Loucy (cell line): ENCODE measurements at regions not wholly inside any gene's neighbourhood (a gene's known extent, or its start where the extent isn't known, plus 50 kb on each side); places are given as distances from the start of the nearest gene placed in this dataset.

Experiments used
- H2AFZ ChIP-seq: fragments of 200-600 bp; sonication (generic); 2 replicates; pipeline ENCODE4 v1.6.0; 2016; ENCODE audit warnings: antibody characterized with exemption, mild to moderate bottlenecking, low read length, moderate library complexity
- H3F3A ChIP-seq: fragments of 200-600 bp; 2 replicates; pipeline ENCODE4 v1.6.0; 2016; ENCODE audit warnings: antibody characterized with exemption, low read depth, mild to moderate bottlenecking
- H3K27me3 ChIP-seq: fragments of 200-600 bp; sonication (generic); 2 replicates; pipeline ENCODE4 v1.6.1; 2014; ENCODE audit warnings: low read length, mild to moderate bottlenecking; ENCODE audit not compliant: insufficient read depth, poor library complexity, severe bottlenecking
- H3K36me3 ChIP-seq: fragments of 200-600 bp; sonication (generic); 2 replicates; pipeline ENCODE4 v1.6.1; 2016; ENCODE audit warnings: low read length; ENCODE audit not compliant: insufficient read depth
- H3K4me1 ChIP-seq: fragments of 200-600 bp; sonication (generic); 2 replicates; pipeline ENCODE4 v1.5.1; 2014; ENCODE audit warnings: low read length, mild to moderate bottlenecking; ENCODE audit not compliant: insufficient read depth, poor library complexity, severe bottlenecking
- H3K4me2 ChIP-seq: fragments of 200-600 bp; sonication (generic); 2 replicates; pipeline ENCODE4 v1.6.0; 2014; ENCODE audit warnings: antibody characterized with exemption, low read length, low read depth, mild to moderate bottlenecking; ENCODE audit not compliant: poor library complexity, severe bottlenecking
- H3K4me3 ChIP-seq: fragments of 200-600 bp; sonication (generic); 2 replicates; pipeline ENCODE4 v1.5.1; 2014; ENCODE audit warnings: low read length, mild to moderate bottlenecking, mixed read lengths; ENCODE audit not compliant: poor library complexity, severe bottlenecking
- H3K79me2 ChIP-seq: fragments of 200-600 bp; sonication (generic); 2 replicates; pipeline ENCODE4 v1.6.1; 2014; ENCODE audit warnings: low read length; ENCODE audit not compliant: insufficient read depth
- H3K9ac ChIP-seq: fragments of 200-600 bp; sonication (generic); 2 replicates; pipeline ENCODE4 v1.6.0; 2014; ENCODE audit warnings: mild to moderate bottlenecking, low read depth, low read length, moderate library complexity; ENCODE audit not compliant: poor library complexity, severe bottlenecking
- H3K9me2 ChIP-seq: fragments of 200-600 bp; sonication (generic); replicated peaks from 2 replicates; pipeline ENCODE4 v1.6.1; 2016; ENCODE audit warnings: low read depth, low read length, mixed read lengths
- H3K9me3 ChIP-seq: fragments of 200-600 bp; sonication (generic); 2 replicates; pipeline ENCODE4 v1.6.1; 2014; ENCODE audit warnings: mild to moderate bottlenecking, antibody characterized with exemption, low read length, low read depth; ENCODE audit not compliant: insufficient read depth
- H4K20me1 ChIP-seq: fragments of 200-600 bp; sonication (generic); 2 replicates; pipeline ENCODE4 v1.6.0; 2014; ENCODE audit warnings: antibody characterized with exemption, low read length, mild to moderate bottlenecking; ENCODE audit not compliant: insufficient read depth, poor library complexity, severe bottlenecking
- EZH2phosphoT487 ChIP-seq: fragments of 200-600 bp; IDR thresholded peaks from 2 replicates; pipeline ENCODE4 v1.6.1; 2018; ENCODE audit warnings: antibody characterized with exemption, mild to moderate bottlenecking, moderate library complexity, borderline replicate concordance
- TF ChIP-seq, protein P1 (sequence below): fragments of 200-600 bp; sonication (generic); conservative IDR thresholded peaks from 2 replicates; pipeline ENCODE4 v1.5.1; 2014; ENCODE audit warnings: mild to moderate bottlenecking, antibody characterized with exemption, low read length

DNA sequence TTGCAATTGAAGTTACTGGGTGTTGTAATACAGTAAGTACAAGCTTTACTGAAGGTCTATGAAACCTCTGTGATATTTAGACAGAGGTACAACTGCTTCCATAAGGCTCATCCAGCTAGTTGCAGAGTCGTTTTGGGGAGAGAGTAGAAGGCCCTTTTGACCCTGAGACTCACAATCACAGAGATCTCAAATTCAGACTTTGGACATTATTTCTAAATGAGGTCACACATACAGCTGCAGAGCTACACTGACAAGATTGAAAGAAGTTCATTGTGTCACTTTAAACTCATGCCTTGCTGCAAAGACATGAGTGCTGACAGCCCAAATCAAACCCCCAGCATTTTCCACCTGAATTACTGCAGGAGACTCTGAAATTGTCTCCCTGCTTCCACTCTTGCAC lies 205.9 kb upstream of the TMEM161B start:
- peak overlapping the region; percentile 19; the same call in 1 of the 2 replicates for H2AFZ ChIP-seq
- no peaks in the 10 kb centered on the region for H4K20me1 ChIP-seq
- TF ChIP-seq EZH2phosphoT487, result no peak
- TF ChIP-seq, protein P1, sequence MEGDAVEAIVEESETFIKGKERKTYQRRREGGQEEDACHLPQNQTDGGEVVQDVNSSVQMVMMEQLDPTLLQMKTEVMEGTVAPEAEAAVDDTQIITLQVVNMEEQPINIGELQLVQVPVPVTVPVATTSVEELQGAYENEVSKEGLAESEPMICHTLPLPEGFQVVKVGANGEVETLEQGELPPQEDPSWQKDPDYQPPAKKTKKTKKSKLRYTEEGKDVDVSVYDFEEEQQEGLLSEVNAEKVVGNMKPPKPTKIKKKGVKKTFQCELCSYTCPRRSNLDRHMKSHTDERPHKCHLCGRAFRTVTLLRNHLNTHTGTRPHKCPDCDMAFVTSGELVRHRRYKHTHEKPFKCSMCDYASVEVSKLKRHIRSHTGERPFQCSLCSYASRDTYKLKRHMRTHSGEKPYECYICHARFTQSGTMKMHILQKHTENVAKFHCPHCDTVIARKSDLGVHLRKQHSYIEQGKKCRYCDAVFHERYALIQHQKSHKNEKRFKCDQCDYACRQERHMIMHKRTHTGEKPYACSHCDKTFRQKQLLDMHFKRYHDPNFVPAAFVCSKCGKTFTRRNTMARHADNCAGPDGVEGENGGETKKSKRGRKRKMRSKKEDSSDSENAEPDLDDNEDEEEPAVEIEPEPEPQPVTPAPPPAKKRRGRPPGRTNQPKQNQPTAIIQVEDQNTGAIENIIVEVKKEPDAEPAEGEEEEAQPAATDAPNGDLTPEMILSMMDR, result no peak
- 0 out of 2 replicates have a peak, but pooled peaks cover 4% of the 10 kb centered on the region for H3K9me3 ChIP-seq
- no peak overlapping the region for H3K4me2 ChIP-seq
- no peak overlapping the region for H3K9ac ChIP-seq
- H3K79me2 ChIP-seq, result no peaks in the 10 kb centered on the region
- H3K27me3 ChIP-seq, result no peaks in the 10 kb centered on the region
- H3K9me2 ChIP-seq, result no peaks in the 10 kb centered on the region
- no peaks in the 10 kb centered on the region for H3K36me3 ChIP-seq
- no peaks in the 10 kb centered on the region for H3F3A ChIP-seq
- no peak overlapping the region for H3K4me3 ChIP-seq
- H3K4me1 ChIP-seq, result no peaks in the 10 kb centered on the region

DNA sequence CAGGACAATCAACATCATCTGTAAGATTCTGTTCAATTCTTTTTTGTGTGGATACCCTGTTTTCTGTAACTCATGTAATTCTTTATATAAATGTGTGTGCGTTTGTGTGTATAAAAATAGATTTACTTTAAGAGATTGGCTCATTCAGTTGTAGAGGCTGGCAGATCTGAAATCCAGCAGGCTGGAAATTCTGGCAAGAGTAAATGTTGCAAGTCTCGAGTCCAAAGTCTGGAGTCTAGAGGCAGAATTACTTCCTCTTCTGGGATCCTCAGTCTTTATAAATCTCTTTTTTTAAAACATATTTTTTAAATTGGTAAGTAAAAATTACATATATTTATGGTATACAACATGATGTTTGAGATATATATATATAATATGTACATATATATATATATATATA lies 202.1 kb upstream of the TMEM161B start:
- no peaks in the 10 kb centered on the region for H3K79me2 ChIP-seq
- H3K9me3 ChIP-seq, result 0 out of 2 replicates have a peak, but pooled peaks cover 4% of the 10 kb centered on the region
- H3K36me3 ChIP-seq, result no peaks in the 10 kb centered on the region
- no peak for TF ChIP-seq EZH2phosphoT487
- TF ChIP-seq, protein P1, result no peak
- no peak overlapping the region for H3K4me2 ChIP-seq
- no peak overlapping the region for H3K9ac ChIP-seq
- no peaks in the 10 kb centered on the region for H3K9me2 ChIP-seq
- no peaks in the 10 kb centered on the region for H3K4me1 ChIP-seq
- H2AFZ ChIP-seq, result no peak overlapping the region
- no peaks in the 10 kb centered on the region for H3K27me3 ChIP-seq
- H4K20me1 ChIP-seq, result no peaks in the 10 kb centered on the region
- no peak overlapping the region for H3K4me3 ChIP-seq
- H3F3A ChIP-seq, result no peaks in the 10 kb centered on the region

DNA sequence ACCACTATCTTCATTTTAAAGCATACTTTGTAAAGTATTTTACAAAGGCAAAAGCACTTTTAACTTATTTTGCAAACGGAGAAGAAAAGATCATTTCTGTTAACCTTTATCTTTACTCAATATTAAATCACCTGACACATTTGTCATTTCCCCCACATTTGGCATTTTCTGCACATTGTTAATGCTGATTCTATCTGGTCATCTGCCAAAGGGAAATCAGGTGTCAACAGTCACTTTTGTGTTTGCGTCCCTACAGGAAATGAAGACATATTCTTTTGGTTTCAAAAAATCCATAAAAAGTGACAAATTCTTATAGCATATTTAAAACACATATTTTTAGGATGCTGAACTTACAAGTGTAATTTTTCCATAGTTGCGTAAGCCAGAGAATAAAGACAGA lies 191.3 kb upstream of the TMEM161B start:
- H3K4me1 ChIP-seq, result peaks cover 14% of the 10 kb centered on the region
- H3K4me2 ChIP-seq, result peak overlapping the region; percentile 26

More for the DNA sequence above, 191.3 kb upstream of the TMEM161B start:
- no peaks in the 10 kb centered on the region for H3K79me2 ChIP-seq
- no peak overlapping the region; the same call in 1 of the 2 replicates for H2AFZ ChIP-seq
- no peaks in the 10 kb centered on the region for H3K27me3 ChIP-seq
- TF ChIP-seq EZH2phosphoT487, result no peak
- TF ChIP-seq, protein P1, result no peak
- no peak overlapping the region for H3K9ac ChIP-seq
- no peak overlapping the region for H3K4me3 ChIP-seq
- H3K36me3 ChIP-seq, result no peaks in the 10 kb centered on the region
- H4K20me1 ChIP-seq, result no peaks in the 10 kb centered on the region
- H3K9me2 ChIP-seq, result no peaks in the 10 kb centered on the region
- no peaks in the 10 kb centered on the region for H3F3A ChIP-seq
- H3K9me3 ChIP-seq, result no peaks in the 10 kb centered on the region
